ENCODE measurements at regions not wholly inside any gene's neighbourhood (a gene's known extent, or its start where the extent isn't known, plus 50 kb on each side); places are given as distances from the start of the nearest gene placed in this dataset.

GRCh38 chr9:81234924-81235610 lies 454.3 kb downstream of the TLE1 start:
- no peak for TF ChIP-seq CTCF (IDR thresholded peaks at IDR 0.05)
- no peak for TF ChIP-seq POLR2A (IDR thresholded peaks at IDR 0.05; ENCODE audit: low read depth)
- TF ChIP-seq POLR2AphosphoS5 (IDR thresholded peaks at IDR 0.05): no peak
